ENCODE measurements at regions not wholly inside any gene's neighbourhood (a gene's known extent, or its start where the extent isn't known, plus 50 kb on each side); places are given as distances from the start of the nearest gene placed in this dataset.

- no peak overlapping the region for H3K4me2 ChIP-seq
- H3K27me3 ChIP-seq, result no peaks in the 10 kb centered on the region
- H3K4me1 ChIP-seq (ENCODE audit: insufficient read depth), result no peaks in the 10 kb centered on the region
- H3K9me2 ChIP-seq (replicated peaks; ENCODE audit: insufficient read depth), result no peaks in the 10 kb centered on the region
- no peaks in the 10 kb centered on the region for H3K36me3 ChIP-seq (replicated peaks; ENCODE audit: insufficient read depth, low read depth)
- H3K4me3 ChIP-seq, result no peak overlapping the region
- no peak overlapping the region for H3K27ac ChIP-seq
- H2AFZ ChIP-seq, result no peak overlapping the region
- 82% methylated on average over 5 of the region's 5 CpGs for WGBS (ENCODE audit: low lambda C conversion rate, missing lambda C conversion rate)
- no peak for DNase-seq (ENCODE audit: low spot score)
- H3K9me3 ChIP-seq (ENCODE audit: low read depth), result no peaks in the 10 kb centered on the region
- no peaks in the 10 kb centered on the region for H3K79me2 ChIP-seq
- H4K20me1 ChIP-seq (ENCODE audit: insufficient read depth, poor library complexity, severe bottlenecking), result no peaks in the 10 kb centered on the region
- TF ChIP-seq, protein P1, sequence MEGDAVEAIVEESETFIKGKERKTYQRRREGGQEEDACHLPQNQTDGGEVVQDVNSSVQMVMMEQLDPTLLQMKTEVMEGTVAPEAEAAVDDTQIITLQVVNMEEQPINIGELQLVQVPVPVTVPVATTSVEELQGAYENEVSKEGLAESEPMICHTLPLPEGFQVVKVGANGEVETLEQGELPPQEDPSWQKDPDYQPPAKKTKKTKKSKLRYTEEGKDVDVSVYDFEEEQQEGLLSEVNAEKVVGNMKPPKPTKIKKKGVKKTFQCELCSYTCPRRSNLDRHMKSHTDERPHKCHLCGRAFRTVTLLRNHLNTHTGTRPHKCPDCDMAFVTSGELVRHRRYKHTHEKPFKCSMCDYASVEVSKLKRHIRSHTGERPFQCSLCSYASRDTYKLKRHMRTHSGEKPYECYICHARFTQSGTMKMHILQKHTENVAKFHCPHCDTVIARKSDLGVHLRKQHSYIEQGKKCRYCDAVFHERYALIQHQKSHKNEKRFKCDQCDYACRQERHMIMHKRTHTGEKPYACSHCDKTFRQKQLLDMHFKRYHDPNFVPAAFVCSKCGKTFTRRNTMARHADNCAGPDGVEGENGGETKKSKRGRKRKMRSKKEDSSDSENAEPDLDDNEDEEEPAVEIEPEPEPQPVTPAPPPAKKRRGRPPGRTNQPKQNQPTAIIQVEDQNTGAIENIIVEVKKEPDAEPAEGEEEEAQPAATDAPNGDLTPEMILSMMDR (IDR thresholded peaks at IDR 0.05; ENCODE audit: poor library complexity), result no peak
- TF ChIP-seq EZH2 (IDR thresholded peaks at IDR 0.05; ENCODE audit: borderline replicate concordance) (no peak), EZH2phosphoT487 (IDR thresholded peaks at IDR 0.05; ENCODE audit: low read depth, severe bottlenecking, unreplicated experiment) (no peak)
Observed at GRCh38 chr7:156537006-156537405, 103.6 kb upstream of the RNF32 start.

- H4K20me1 ChIP-seq (ENCODE audit: insufficient read depth, poor library complexity, severe bottlenecking), result no peaks in the 10 kb centered on the region
- no peak overlapping the region for H3K4me2 ChIP-seq
- H3K27me3 ChIP-seq, result no peaks in the 10 kb centered on the region
- no peaks in the 10 kb centered on the region for H3K79me2 ChIP-seq
- no peak overlapping the region for H3K27ac ChIP-seq
- H3K4me3 ChIP-seq, result no peak overlapping the region
- no peaks in the 10 kb centered on the region for H3K9me2 ChIP-seq (replicated peaks; ENCODE audit: insufficient read depth)
- TF ChIP-seq EZH2phosphoT487 (IDR thresholded peaks at IDR 0.05; ENCODE audit: low read depth, severe bottlenecking, unreplicated experiment), result no peak
- TF ChIP-seq, protein P1 (IDR thresholded peaks at IDR 0.05; ENCODE audit: poor library complexity), result no peak
- no peak for TF ChIP-seq EZH2 (IDR thresholded peaks at IDR 0.05; ENCODE audit: borderline replicate concordance)
- DNase-seq (ENCODE audit: low spot score), result no peak
- WGBS (ENCODE audit: low lambda C conversion rate, missing lambda C conversion rate), result 85% methylated on average over 9 of the region's 9 CpGs
- H3K36me3 ChIP-seq (replicated peaks; ENCODE audit: insufficient read depth, low read depth), result no peaks in the 10 kb centered on the region
- H3K4me1 ChIP-seq (ENCODE audit: insufficient read depth), result no peaks in the 10 kb centered on the region
- no peaks in the 10 kb centered on the region for H3K9me3 ChIP-seq (ENCODE audit: low read depth)
- no peak overlapping the region for H2AFZ ChIP-seq
Observed at GRCh38 chr7:156534925-156535324, 105.6 kb upstream of the RNF32 start.

GRCh38 chr7:156533964-156534363, 106.6 kb upstream of the RNF32 start:
- H3K36me3 ChIP-seq (replicated peaks; ENCODE audit: insufficient read depth, low read depth), result no peaks in the 10 kb centered on the region
- no peaks in the 10 kb centered on the region for H3K9me2 ChIP-seq (replicated peaks; ENCODE audit: insufficient read depth)
- H3K4me2 ChIP-seq, result no peak overlapping the region
- H3K27ac ChIP-seq, result no peak overlapping the region
- no peaks in the 10 kb centered on the region for H3K4me1 ChIP-seq (ENCODE audit: insufficient read depth)
- no peak overlapping the region for H3K4me3 ChIP-seq
- H3K27me3 ChIP-seq, result no peaks in the 10 kb centered on the region
- TF ChIP-seq EZH2 (IDR thresholded peaks at IDR 0.05; ENCODE audit: borderline replicate concordance), result no peak
- TF ChIP-seq, protein P1 (IDR thresholded peaks at IDR 0.05; ENCODE audit: poor library complexity), result no peak
- no peak for TF ChIP-seq EZH2phosphoT487 (IDR thresholded peaks at IDR 0.05; ENCODE audit: low read depth, severe bottlenecking, unreplicated experiment)
- no peak overlapping the region for H2AFZ ChIP-seq
- no peaks in the 10 kb centered on the region for H3K9me3 ChIP-seq (ENCODE audit: low read depth)
- H3K79me2 ChIP-seq, result no peaks in the 10 kb centered on the region
- DNase-seq (ENCODE audit: low spot score), result no peak
- no peaks in the 10 kb centered on the region for H4K20me1 ChIP-seq (ENCODE audit: insufficient read depth, poor library complexity, severe bottlenecking)
- 93% methylated on average over 9 of the region's 9 CpGs for WGBS (ENCODE audit: low lambda C conversion rate, missing lambda C conversion rate)

DNA sequence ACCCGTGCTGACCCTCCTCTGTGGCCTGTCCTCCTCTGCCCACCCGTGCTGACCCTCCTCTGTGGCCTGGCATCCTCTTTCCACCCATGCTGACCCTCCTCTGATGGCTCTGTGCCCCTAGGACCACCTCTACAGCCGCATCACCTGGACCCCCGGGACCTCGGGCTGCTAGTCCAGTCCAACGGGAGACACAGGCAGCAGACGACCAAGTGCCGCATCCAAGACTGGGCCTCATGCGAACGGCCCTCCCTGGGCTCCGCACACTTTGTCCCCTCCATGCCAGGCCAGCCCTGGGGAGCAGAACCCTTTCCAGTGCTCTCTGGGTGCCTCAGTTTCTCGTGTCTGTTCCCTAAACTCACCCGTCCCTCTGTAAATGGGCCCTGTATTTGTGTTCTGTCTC, 107.2 kb upstream of the RNF32 start:
- H3K27me3 ChIP-seq, result no peaks in the 10 kb centered on the region
- H3K4me2 ChIP-seq, result no peak overlapping the region
- no peak for DNase-seq (ENCODE audit: low spot score)
- H3K9me3 ChIP-seq (ENCODE audit: low read depth), result no peaks in the 10 kb centered on the region
- no peak for TF ChIP-seq EZH2 (IDR thresholded peaks at IDR 0.05; ENCODE audit: borderline replicate concordance)
- no peak for TF ChIP-seq EZH2phosphoT487 (IDR thresholded peaks at IDR 0.05; ENCODE audit: low read depth, severe bottlenecking, unreplicated experiment)
- TF ChIP-seq, protein P1 (IDR thresholded peaks at IDR 0.05; ENCODE audit: poor library complexity), result no peak
- no peaks in the 10 kb centered on the region for H3K9me2 ChIP-seq (replicated peaks; ENCODE audit: insufficient read depth)
- no peaks in the 10 kb centered on the region for H4K20me1 ChIP-seq (ENCODE audit: insufficient read depth, poor library complexity, severe bottlenecking)
- no peak overlapping the region for H3K27ac ChIP-seq
- H3K4me3 ChIP-seq, result no peak overlapping the region
- H3K79me2 ChIP-seq, result no peaks in the 10 kb centered on the region
- H2AFZ ChIP-seq, result no peak overlapping the region
- no peaks in the 10 kb centered on the region for H3K4me1 ChIP-seq (ENCODE audit: insufficient read depth)
- 91% methylated on average over 13 of the region's 13 CpGs for WGBS (ENCODE audit: low lambda C conversion rate, missing lambda C conversion rate)
- H3K36me3 ChIP-seq (replicated peaks; ENCODE audit: insufficient read depth, low read depth), result no peaks in the 10 kb centered on the region

Measured in hepatocyte (in vitro differentiated cells).